GM12872 (cell line): ENCODE measurements at regions not wholly inside any gene's neighbourhood (a gene's known extent, or its start where the extent isn't known, plus 50 kb on each side); places are given as distances from the start of the nearest gene placed in this dataset.
A peak's percentile ranks its signal among the peaks of the same experiment; 100 is the strongest.

ENCODE experiments used
- TF ChIP-seq, protein P1 (sequence below): IDR thresholded peaks from 3 replicates; pipeline ENCODE4 v1.5.1; 2011; ENCODE audit warnings: low read depth, mild to moderate bottlenecking, low read length, moderate library complexity; ENCODE audit not compliant: insufficient read depth

DNA sequence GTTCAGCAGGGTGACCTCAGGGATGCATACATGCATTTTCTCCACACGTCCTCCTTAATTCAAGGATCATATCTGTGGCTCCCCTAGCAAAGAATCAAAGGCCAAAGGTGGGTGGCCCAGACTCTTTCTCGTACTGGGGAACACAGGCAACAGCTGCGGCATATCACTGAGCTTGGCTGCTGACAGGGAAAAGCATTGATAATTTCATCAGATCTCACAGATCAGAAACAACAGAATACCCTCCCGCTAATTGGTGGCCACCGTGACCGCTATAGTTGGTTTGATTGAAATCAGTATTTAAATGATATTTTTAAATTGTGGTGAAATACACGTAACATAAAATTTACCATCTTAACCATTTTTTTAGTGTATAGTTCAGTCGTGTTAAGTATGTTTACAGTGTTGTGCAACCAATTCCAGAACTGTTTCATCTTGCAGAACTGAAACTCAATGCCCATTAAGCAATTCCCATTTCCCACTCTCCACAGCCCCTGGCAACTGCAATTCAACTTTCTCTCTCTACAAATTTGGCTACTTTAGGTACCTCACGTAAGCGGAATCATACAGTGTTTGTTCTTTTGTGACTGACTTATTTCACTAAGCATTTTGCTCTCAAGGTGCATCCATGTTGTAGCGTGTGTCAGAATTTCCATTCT is 74.7 kb upstream of the TMEM170B start:
- TF ChIP-seq, protein P1, sequence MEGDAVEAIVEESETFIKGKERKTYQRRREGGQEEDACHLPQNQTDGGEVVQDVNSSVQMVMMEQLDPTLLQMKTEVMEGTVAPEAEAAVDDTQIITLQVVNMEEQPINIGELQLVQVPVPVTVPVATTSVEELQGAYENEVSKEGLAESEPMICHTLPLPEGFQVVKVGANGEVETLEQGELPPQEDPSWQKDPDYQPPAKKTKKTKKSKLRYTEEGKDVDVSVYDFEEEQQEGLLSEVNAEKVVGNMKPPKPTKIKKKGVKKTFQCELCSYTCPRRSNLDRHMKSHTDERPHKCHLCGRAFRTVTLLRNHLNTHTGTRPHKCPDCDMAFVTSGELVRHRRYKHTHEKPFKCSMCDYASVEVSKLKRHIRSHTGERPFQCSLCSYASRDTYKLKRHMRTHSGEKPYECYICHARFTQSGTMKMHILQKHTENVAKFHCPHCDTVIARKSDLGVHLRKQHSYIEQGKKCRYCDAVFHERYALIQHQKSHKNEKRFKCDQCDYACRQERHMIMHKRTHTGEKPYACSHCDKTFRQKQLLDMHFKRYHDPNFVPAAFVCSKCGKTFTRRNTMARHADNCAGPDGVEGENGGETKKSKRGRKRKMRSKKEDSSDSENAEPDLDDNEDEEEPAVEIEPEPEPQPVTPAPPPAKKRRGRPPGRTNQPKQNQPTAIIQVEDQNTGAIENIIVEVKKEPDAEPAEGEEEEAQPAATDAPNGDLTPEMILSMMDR, result no peak

GRCh38 chr6:11460837-11461661 is 76.5 kb upstream of the TMEM170B start:
- TF ChIP-seq, protein P1, result no peak

DNA sequence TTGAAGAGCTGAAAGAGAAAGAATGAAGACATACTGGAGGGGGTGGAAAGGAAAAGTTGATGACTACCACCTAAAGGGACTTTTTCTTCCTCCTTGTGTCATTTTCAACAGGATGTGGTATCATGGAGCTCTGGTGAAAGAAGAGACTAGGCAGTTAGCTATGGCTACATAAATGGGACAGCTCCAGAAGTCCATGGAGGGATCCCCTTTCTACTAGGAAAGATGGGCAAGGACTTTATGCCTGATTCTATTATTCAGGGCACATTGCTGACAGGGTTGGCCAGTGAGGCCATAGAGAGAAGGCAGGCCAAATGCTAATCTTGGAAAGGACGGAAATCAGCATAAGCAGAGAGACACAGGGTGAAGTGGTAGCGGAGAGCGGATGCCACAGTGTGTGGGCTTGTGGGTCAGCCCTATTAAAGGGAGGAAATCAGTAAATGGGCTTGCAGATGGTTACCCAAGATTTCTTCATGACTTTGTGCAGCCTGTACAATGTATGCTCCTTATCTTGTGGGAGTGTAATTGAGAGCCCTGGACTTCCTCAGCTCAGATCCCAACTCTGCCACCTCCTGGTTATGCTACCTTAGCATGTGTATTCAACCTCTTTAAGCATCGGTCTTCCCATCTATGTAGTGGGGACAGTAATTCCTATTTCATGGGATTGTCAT is 77.4 kb upstream of the TMEM170B start:
- TF ChIP-seq, protein P1, result 0 out of 3 replicates have a peak, but pooled peaks have one; percentile 16

GRCh38 chr6:11459079-11459610 is 78.4 kb upstream of the TMEM170B start:
- TF ChIP-seq, protein P1, result no peak

DNA sequence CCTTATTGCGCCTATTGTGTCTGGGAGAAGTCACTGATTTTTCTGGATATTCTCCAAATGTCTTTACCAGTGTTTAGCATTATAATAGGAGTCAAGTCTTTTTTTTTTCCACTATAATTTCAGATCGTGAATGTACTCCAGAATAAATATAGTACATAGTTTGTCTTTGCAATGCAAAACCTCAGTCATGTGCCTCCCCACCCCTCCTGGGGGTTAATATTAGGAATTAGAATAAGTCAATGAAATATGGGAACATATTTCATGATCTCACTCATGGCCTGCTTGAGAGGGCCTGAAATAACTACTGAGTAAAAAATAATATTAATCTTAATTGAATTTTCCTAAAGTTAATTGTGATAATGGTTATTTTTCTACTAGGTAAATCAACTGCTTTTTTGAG is 79.0 kb upstream of the TMEM170B start:
- TF ChIP-seq, protein P1, result no peak

DNA sequence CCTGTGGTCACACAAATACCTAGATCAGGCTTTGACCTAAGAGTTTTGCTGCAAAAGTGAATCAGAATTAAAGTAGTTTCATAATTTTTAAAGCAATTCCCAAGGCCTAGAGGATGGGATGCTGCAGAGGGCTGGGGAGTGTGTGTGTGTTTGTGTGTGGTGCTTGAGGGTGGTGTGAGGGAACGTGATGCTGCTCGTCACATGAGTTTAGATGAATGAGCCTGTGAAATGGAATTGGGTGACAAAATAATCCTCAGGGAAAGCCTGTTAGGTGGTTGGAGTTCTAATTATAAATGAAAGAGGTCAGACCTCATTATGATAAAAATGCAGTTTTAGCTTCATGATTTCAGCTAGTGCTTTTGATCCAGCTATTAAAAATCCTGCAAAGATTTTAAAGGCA is 87.5 kb upstream of the TMEM170B start:
- TF ChIP-seq, protein P1, result no peak

- TF ChIP-seq, protein P1, result no peak
These were observed 88.1 kb upstream of the TMEM170B start for GRCh38 chr6:11449408-11449807.
